RPMI7951 (cell line): ENCODE measurements at regions not wholly inside any gene's neighbourhood (a gene's known extent, or its start where the extent isn't known, plus 50 kb on each side); places are given as distances from the start of the nearest gene placed in this dataset.
"Not testable (repeated sequence)": the region's sequence is repeated elsewhere in the genome, so short reads cannot be mapped to it uniquely, and the experiment has no call there.

Source experiments
- DNase-seq: peaks from one replicate; pipeline ENCODE4 v3.0.0-alpha.2; 2012; ENCODE audit warnings: low read depth

DNA sequence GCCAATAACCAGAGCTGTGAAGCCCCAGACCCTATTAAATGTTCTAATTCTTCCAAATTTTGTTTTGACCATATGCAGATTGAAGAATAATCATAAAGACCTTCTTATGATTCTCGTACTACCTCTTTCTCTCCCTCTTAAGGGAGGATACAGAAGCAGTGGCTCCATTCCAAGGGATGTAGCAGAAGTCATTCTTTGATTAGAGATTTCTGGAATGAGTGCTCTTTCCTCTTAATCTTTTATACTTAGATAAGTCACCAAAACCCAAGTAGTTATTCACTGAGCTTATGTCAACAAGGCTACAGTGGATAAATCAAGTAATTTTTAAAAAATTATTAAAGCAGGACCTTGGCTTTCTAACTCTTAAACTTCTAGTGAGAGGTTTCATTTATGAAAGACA lies 266.0 kb upstream of the STXBP5 start:
- DNase-seq: no peak

DNA sequence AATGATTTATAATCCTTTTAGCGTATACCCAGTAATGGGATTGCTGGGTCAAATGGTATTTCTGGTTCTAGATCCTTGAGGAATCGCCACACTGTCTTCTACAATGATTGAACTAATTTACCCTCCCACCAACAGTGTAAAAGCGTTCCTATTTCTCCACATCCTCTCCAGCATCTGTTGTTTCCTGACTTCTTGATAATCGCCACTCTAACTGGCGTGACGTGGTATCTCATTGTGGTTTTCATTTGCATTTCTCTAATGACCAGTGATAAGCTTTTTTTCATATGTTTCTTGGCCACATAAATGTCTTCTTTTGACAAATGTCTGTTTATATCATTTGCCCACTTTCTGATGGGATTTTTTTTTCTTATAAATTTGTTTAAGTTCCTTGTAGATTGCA lies 264.8 kb upstream of the STXBP5 start:
- not testable (repeated sequence) for DNase-seq

DNA sequence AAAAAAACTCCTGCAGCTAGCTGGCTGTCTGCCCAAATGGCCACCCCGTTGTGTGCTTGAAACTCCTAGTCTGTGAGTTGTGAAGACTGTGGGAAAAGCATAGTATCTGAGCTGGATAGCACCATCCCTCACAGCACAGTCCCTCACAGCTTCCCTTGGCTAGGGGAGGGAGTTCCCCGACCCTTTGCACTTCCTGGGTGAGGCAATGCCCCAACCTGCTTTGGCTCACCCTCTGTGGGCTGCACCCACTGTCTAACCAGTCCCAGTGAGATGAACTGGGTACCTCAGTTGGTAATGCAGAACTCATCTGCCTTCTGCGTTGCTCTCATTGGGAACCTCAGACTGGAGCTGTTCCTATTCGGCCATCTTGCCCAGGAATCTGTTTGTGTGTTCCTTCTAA lies 260.6 kb upstream of the STXBP5 start:
- no peak for DNase-seq

- DNase-seq: no peak
Observed at GRCh38 chr6:146944077-146944476, 260.1 kb upstream of the STXBP5 start.

- DNase-seq: peak; percentile 48
Observed at GRCh38 chr6:146944809-146945208, 259.4 kb upstream of the STXBP5 start.

DNA sequence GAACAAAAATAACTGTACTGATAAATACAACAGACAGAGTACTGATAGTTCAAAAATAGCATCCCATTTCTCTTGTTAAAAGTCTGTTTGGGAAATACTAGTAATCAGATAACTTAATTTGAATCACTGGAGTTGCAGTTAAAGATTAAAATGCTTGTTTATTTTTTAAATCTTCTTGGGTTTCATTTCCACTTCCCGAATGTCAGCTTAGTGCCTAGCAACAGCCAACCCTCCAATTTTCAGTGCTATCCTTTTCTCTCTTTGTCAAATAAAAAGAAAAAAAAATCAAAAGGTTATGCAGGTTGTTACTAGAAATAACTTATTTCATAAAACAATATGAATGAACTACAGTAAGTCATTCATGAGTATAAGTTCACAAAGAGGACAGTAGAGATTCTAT lies 257.7 kb upstream of the STXBP5 start:
- no peak for DNase-seq

- DNase-seq: no peak
Observed at GRCh38 chr6:146948790-146949342, 255.4 kb upstream of the STXBP5 start.

DNA sequence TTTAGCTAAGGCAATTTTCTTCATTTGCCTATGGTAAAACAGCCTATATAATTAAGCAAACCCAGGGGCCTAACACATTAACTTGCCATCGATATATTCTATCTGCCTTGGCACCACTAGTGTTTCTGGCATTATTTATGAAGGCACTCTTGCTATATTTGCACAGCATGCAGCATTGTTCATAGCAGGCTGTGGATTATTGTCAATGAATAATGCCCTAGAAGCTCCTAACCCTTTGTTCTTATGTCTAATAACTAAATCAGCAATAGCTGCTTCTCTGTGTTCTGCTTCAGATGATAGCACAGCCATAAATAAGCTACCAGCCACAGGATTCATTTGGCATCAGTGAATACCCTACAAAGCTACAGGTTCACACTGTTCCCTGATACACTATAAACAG lies 254.8 kb upstream of the STXBP5 start:
- DNase-seq: no peak

DNA sequence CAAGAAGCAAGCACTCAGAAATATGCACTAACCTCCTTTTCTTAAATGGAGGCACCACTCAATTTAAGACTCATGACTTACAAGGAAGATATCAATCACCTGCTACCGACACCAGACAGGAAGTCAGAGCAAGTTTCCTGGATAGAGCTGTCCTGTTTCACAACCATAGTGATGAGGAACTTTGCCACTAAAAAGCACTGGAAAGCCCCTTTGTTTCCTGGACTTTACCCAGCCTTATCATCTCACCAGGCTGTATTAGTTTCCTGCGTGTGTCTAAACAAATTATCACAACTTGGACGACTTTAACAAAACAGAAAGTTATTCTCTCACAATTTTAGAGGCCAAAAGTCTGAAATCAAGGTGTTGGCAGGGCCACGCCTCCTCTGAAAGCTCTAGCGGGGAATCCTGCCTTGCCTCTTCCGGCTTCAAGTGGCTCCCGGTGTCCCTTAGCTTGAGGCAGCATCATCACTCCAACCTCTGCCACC lies 253.8 kb upstream of the STXBP5 start:
- no peak for DNase-seq

GRCh38 chr6:146955570-146955969 lies 248.6 kb upstream of the STXBP5 start:
- DNase-seq: no peak

- no peak for DNase-seq
Observed at GRCh38 chr6:146957181-146958093, 246.8 kb upstream of the STXBP5 start.

GRCh38 chr6:146961831-146962230 lies 242.4 kb upstream of the STXBP5 start:
- DNase-seq: no peak

DNA sequence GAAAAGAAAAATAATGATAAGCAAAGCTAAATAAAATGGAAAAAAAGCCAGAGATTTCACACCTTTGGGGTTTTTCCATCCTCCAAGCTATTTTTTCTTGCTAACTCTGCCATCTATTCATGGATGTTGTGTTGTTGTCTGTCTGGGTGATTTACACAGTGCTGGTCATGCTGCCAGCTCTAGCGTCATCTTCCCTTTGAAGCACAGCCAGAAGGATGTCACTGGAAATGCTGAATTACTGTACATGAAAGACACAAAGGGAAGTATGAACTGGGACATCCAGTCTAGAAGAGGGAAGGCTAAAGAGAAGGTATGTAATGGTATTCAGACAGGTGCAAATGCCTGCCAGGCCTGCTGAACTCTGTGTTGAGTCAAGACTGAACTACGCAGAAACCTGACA lies 241.9 kb upstream of the STXBP5 start:
- peak; percentile 16 for DNase-seq

DNA sequence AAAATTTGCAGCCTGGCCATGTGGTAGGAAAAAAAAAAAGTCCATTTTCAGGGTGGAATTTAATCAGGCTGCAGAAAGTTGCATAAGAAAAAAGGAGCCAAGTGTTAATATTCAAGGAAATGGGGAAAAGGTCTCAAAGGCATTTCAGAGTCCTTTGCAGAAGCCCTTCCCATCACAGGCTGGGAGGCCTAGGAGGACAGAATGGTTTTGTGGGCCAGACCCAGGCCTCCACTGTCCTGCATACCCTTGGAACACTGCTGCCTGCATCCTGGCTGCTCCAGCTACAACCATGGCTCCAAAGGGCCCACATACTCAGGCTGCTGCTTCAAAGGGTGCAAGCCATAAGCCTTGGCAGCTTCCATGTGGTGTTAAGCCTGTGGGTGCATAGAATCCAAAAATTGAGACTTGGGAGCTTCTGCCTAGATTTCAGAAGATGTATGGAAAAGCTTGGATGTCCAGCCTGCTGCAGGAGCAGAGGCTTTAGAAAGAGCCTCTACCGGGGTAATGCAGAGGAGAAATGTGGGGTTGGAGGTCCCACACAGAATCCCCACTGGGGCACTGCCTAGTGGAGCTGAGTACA lies 239.0 kb upstream of the STXBP5 start:
- DNase-seq: no peak

DNA sequence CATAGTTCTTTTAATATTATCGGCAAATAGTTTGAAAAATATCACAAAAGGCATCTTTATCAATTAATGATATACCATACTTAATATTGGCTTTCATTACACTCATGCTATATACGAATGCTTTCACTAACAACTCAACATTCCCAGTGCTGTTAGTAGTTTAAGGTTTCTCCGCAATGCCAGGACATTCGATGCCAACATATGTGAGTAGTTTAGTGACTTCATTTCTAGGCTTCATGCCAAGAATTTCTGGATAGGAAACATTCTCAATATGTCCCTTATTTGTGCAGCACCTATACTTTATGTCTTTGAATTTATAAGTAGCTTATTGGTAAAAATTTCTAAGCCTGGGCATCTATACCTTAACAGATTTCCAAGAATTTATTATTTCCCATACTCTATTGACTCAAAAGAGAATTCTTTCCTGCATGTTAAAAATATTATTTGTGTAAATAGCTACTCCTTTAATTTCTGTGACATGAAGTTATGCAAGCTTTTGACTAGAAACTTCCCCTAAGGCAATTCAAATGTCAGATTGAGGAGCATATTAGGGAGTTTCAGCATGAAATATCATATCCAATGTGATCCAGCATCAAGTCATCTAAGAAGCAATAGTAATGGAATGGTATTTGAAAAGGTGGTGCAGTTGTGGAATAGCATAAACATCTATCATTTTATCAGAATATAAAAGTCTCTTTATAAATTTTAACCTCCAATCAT lies 236.0 kb upstream of the STXBP5 start:
- peak; percentile 78 for DNase-seq

GRCh38 chr6:146972546-146972945 lies 231.7 kb upstream of the STXBP5 start:
- DNase-seq: peak; percentile 10

- DNase-seq: no peak
Observed at GRCh38 chr6:146974351-146974750, 229.9 kb upstream of the STXBP5 start.

DNA sequence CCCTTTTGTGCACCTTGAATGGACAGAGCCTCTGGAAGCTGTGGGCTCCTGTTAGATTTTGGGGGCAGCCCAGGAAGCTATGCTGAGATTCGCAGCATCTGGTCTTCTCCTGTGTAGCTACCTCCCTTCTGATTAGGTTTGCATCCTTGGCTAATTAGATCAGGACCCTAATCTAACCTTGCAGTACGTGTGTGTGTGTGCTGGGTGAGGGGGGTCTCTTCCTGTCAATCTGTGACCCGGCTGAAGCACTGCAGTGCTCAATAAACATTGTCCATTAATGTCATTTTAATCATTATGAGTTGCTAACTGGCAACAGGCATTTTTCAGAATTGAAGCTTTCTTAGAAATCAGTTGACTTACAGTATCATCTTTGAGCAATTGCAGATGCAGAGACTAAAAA lies 229.1 kb upstream of the STXBP5 start:
- no peak for DNase-seq

DNA sequence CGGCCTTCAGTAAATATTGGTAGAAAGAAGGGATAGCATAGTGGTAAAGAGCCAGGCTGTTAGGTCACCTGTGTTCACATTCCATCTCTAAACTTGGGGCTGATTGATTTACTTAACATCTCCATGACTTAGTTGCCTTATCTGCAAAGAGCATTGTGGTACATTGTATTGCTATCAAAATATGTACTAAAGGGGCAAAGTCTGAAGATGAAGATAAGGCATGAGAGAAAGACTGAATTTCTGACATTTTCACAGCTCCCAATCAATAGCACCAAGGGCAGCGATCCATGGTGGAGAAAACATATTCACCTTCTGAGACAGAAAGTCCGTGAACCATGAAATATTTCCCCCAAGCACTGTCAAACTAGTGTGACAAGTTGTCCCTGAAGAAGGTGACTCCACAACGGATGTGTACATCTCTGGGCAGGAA lies 223.3 kb upstream of the STXBP5 start:
- no peak for DNase-seq

- DNase-seq: no peak
Observed at GRCh38 chr6:146981981-146982380, 222.2 kb upstream of the STXBP5 start.

DNA sequence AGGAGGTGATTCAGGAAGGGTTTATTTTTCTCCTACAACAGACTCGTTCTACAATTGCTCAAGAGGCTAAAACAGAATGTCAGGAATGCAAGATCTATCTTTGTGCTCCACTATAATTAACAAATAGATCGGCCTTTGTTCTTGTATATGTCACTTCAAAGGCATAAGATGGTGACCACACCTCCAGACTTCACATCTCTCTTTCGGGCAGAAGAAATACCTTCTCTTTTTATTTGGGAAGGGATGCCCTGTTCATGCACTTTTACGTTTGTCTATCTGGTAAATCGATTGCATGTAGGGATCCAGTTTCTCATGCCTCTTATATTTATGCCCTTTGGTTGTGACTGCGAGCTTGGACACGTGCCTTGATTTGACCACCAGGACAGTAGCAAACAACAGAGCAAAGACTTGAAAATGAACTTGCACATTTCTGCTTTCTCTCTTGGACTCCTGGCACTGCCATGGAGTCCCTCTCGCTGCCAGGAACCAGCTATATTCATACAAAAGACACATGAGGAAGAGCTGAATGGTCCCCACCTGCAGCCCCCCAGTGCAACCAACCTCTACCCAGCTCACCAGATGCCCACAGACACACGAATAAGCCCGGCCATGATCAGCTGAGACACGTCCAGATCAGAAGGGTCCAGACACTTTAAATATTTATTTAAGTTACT lies 219.8 kb upstream of the STXBP5 start:
- no peak for DNase-seq

- DNase-seq: no peak
Observed at GRCh38 chr6:146985111-146985510, 219.1 kb upstream of the STXBP5 start.
